OCI-LY1 (cell line): ENCODE measurements at regions not wholly inside any gene's neighbourhood (a gene's known extent, or its start where the extent isn't known, plus 50 kb on each side); places are given as distances from the start of the nearest gene placed in this dataset.

Experiments used
- H2AFZ ChIP-seq: fragments of 200-600 bp; sonication (generic), shearing (Covaris generic); 2 replicates; pipeline ENCODE4 v1.6.0; 2014; ENCODE audit warnings: antibody characterized with exemption, mild to moderate bottlenecking, low read length
- H3F3A ChIP-seq: fragments of 200-600 bp; sonication (generic), shearing (Covaris generic); 2 replicates; pipeline ENCODE4 v1.6.0; 2014; ENCODE audit warnings: mild to moderate bottlenecking, antibody characterized with exemption, low read length, moderate library complexity; ENCODE audit not compliant: insufficient read depth
- H3K27ac ChIP-seq: fragments of 200-600 bp; sonication (generic); 2 replicates; pipeline ENCODE4 v1.5.1; 2014; ENCODE audit warnings: low read length, mixed run types, mild to moderate bottlenecking, low read depth; ENCODE audit not compliant: poor library complexity, severe bottlenecking
- H3K27me3 ChIP-seq: fragments of 200-600 bp; sonication (generic); 2 replicates; pipeline ENCODE4 v1.6.0; 2014; ENCODE audit warnings: antibody characterized with exemption, mild to moderate bottlenecking, low read length, moderate library complexity; ENCODE audit not compliant: insufficient read depth
- H3K36me3 ChIP-seq: fragments of 200-600 bp; sonication (generic); 2 replicates; pipeline ENCODE4 v1.6.1; 2014; ENCODE audit warnings: mild to moderate bottlenecking, antibody characterized with exemption, low read length, moderate library complexity, mixed read lengths; ENCODE audit not compliant: insufficient read depth
- H3K4me1 ChIP-seq: fragments of 200-600 bp; sonication (generic); 2 replicates; pipeline ENCODE4 v1.5.1; 2014; ENCODE audit warnings: mild to moderate bottlenecking, low read length, moderate library complexity; ENCODE audit not compliant: insufficient read depth, severe bottlenecking
- H3K4me2 ChIP-seq: fragments of 200-600 bp; sonication (generic), shearing (Covaris generic); 2 replicates; pipeline ENCODE4 v1.6.1; 2014; ENCODE audit warnings: low read length
- H3K4me3 ChIP-seq: fragments of 200-600 bp; sonication (generic); 2 replicates; pipeline ENCODE4 v1.5.1; 2014; ENCODE audit warnings: low read length, low read depth, mild to moderate bottlenecking, mixed read lengths; ENCODE audit not compliant: poor library complexity, severe bottlenecking
- H3K79me2 ChIP-seq: fragments of 200-600 bp; shearing (Covaris generic); 2 replicates; pipeline ENCODE4 v1.6.1; 2016; ENCODE audit warnings: mixed run types, low read length, mixed read lengths; ENCODE audit not compliant: insufficient read depth
- H3K9ac ChIP-seq: fragments of 200-600 bp; sonication (generic), shearing (Covaris generic); 2 replicates; pipeline ENCODE4 v1.6.1; 2014; ENCODE audit warnings: mild to moderate bottlenecking, low read length, mixed read lengths
- H3K9me2 ChIP-seq: fragments of 200-600 bp; sonication (generic), shearing (Covaris generic); 2 replicates; pipeline ENCODE4 v1.6.1; 2014; ENCODE audit warnings: low read depth, mild to moderate bottlenecking, low read length, mixed read lengths
- H3K9me3 ChIP-seq: fragments of 200-600 bp; shearing (Covaris generic); 2 replicates; pipeline ENCODE4 v1.6.1; 2014; ENCODE audit warnings: low read length, mixed read lengths
- H4K20me1 ChIP-seq: fragments of 200-600 bp; sonication (generic), shearing (Covaris generic); 2 replicates; pipeline ENCODE4 v1.6.0; 2016; ENCODE audit warnings: mild to moderate bottlenecking, low read length; ENCODE audit not compliant: insufficient read depth
- CTCF ChIP-seq: fragments of 200-600 bp; sonication (generic), shearing (Covaris generic); IDR thresholded peaks from 2 replicates; pipeline ENCODE4 v1.5.1; 2017; ENCODE audit warnings: mild to moderate bottlenecking, antibody characterized with exemption, low read length, moderate library complexity, mixed read lengths
- EZH2 ChIP-seq: fragments of 200-600 bp; sonication (generic), shearing (Covaris generic); IDR thresholded peaks from 2 replicates; pipeline ENCODE4 v1.8.0; 2017; ENCODE audit warnings: borderline replicate concordance, mixed run types, mild to moderate bottlenecking, antibody characterized with exemption, low read length, moderate library complexity, mixed read lengths

GRCh38 chr18:60146220-60146960 is 226.2 kb downstream of the MC4R start:
- Histone ChIP-seq H4K20me1 (no peaks in the 10 kb centered on the region), H3K9me3 (no peaks in the 10 kb centered on the region), H3F3A (no peaks in the 10 kb centered on the region), H3K79me2 (no peaks in the 10 kb centered on the region), H3K4me1 (peaks cover 59% of the 10 kb centered on the region), H3K9me2 (no peaks in the 10 kb centered on the region), H3K4me2 (peak overlapping the region; percentile 49), H3K9ac (peak overlapping the region; percentile 8; the same call in 1 of the 2 replicates), H3K4me3 (peak overlapping the region; percentile 4), H3K36me3 (no peaks in the 10 kb centered on the region), H3K27me3 (no peaks in the 10 kb centered on the region), H2AFZ (peak overlapping the region; percentile 38; the same call in 1 of the 2 replicates), H3K27ac (peak overlapping the region; percentile 84)
- no peak for TF ChIP-seq CTCF
- no peak for TF ChIP-seq EZH2

- Histone ChIP-seq H3K4me1 (peaks cover 53% of the 10 kb centered on the region), H3K36me3 (no peaks in the 10 kb centered on the region), H3K27me3 (no peaks in the 10 kb centered on the region), H4K20me1 (no peaks in the 10 kb centered on the region), H2AFZ (peak overlapping the region; percentile 38; the same call in 1 of the 2 replicates), H3K9me2 (no peaks in the 10 kb centered on the region), H3K4me2 (peak overlapping the region; percentile 49), H3K79me2 (no peaks in the 10 kb centered on the region), H3K9me3 (no peaks in the 10 kb centered on the region), H3K9ac (peak overlapping the region; percentile 8; the same call in 1 of the 2 replicates), H3F3A (no peaks in the 10 kb centered on the region), H3K4me3 (peak overlapping the region; percentile 4), H3K27ac (peak overlapping the region; percentile 84)
- TF ChIP-seq EZH2 = no peak
- TF ChIP-seq CTCF = no peak
Measured at GRCh38 chr18:60145776-60146175, 226.8 kb downstream of the MC4R start.

- no peaks in the 10 kb centered on the region for H3F3A ChIP-seq
- no peak overlapping the region for H3K27ac ChIP-seq
Measured at GRCh38 chr18:60134806-60135205, 235.0 kb downstream of the PMAIP1 start.

More at GRCh38 chr18:60134806-60135205, 235.0 kb downstream of the PMAIP1 start:
- no peak overlapping the region for H3K4me3 ChIP-seq
- TF ChIP-seq EZH2 = no peak
- TF ChIP-seq CTCF = no peak
- no peaks in the 10 kb centered on the region for H4K20me1 ChIP-seq
- no peaks in the 10 kb centered on the region for H3K9me2 ChIP-seq
- no peak overlapping the region for H2AFZ ChIP-seq
- H3K9ac ChIP-seq = no peak overlapping the region
- peaks cover 12% of the 10 kb centered on the region for H3K9me3 ChIP-seq
- no peaks in the 10 kb centered on the region for H3K4me1 ChIP-seq
- H3K27me3 ChIP-seq = no peaks in the 10 kb centered on the region
- no peaks in the 10 kb centered on the region for H3K36me3 ChIP-seq
- H3K4me2 ChIP-seq = no peak overlapping the region
- no peaks in the 10 kb centered on the region for H3K79me2 ChIP-seq
